ENCODE measurements at regions not wholly inside any gene's neighbourhood (a gene's known extent, or its start where the extent isn't known, plus 50 kb on each side); places are given as distances from the start of the nearest gene placed in this dataset.

- Histone ChIP-seq H4K20me1 (ENCODE audit: control insufficient read depth, insufficient read depth) (no peaks in the 10 kb centered on the region), H3K9ac (ENCODE audit: control insufficient read depth, insufficient read depth, low read length) (no peak overlapping the region), H3K4me3 (no peak overlapping the region), H2AFZ (ENCODE audit: control insufficient read depth, low read depth, low read length) (no peak overlapping the region), H3K36me3 (ENCODE audit: control insufficient read depth in 2 of 2, insufficient read depth in 2 of 2, low read length in 1 of 2) (no peaks in the 10 kb centered on the region), H3K4me2 (ENCODE audit: control insufficient read depth, insufficient read depth) (no peak overlapping the region), H3K27ac (ENCODE audit: control insufficient read depth, insufficient read depth) (no peak overlapping the region), H3K79me2 (ENCODE audit: control insufficient read depth, insufficient read depth, low read length) (no peaks in the 10 kb centered on the region), H3K4me1 (ENCODE audit: control insufficient read depth, insufficient read depth, low read length) (no peaks in the 10 kb centered on the region), H3K9me3 (replicated peaks; ENCODE audit: control insufficient read depth, insufficient read depth, low read length) (no peaks in the 10 kb centered on the region), H3K27me3 (replicated peaks in 1 of 2; ENCODE audit: control insufficient read depth in 2 of 2, insufficient read depth in 2 of 2, low read length in 1 of 2) (no peaks in the 10 kb centered on the region)
- ChIA-PET CTCF (no interaction called here), SMC1A (ENCODE audit: uncharacterized antibody, unreplicated experiment) (interaction anchor here (0.9 to 1.6 kb wide), 2 partner anchors 10 to 55 kb away, joined by 3 read pairs; no protein-coding TSS in a partner anchor), RAD21 (ENCODE audit: unreplicated experiment) (interaction anchor here (1.1 kb wide), 1 partner anchor 189 kb away, joined by 3 read pairs; no protein-coding TSS in a partner anchor), POLR2A (no interaction called here)
- in situ Hi-C loops (cut with MboI): no loop called here
- WGBS (ENCODE audit: insufficient coverage, insufficient replicate concordance, low lambda C conversion rate, missing lambda C conversion rate): 0% methylated on average over 2 of the region's 2 CpGs
- BruUV-seq (replicated peaks): no TSS peak
- intact Hi-C loops (cut with micrococcal nuclease; ENCODE audit: unreplicated experiment): no loop called here
- TF ChIP-seq ZNF217 (IDR thresholded peaks at IDR 0.05): no peak
- no peak for TF ChIP-seq NFYA (IDR thresholded peaks at IDR 0.05; ENCODE audit: borderline replicate concordance, low read depth, low read length)
- no peak for TF ChIP-seq PML (IDR thresholded peaks at IDR 0.05; ENCODE audit: low read length)
- DNase-seq (ENCODE audit: low read depth, low spot score): no peak
- FAIRE-seq: no peak
- ATAC-seq: no peak
Observed at GRCh38 chr7:84837405-84837804, 349.5 kb downstream of the SEMA3D start.

DNA sequence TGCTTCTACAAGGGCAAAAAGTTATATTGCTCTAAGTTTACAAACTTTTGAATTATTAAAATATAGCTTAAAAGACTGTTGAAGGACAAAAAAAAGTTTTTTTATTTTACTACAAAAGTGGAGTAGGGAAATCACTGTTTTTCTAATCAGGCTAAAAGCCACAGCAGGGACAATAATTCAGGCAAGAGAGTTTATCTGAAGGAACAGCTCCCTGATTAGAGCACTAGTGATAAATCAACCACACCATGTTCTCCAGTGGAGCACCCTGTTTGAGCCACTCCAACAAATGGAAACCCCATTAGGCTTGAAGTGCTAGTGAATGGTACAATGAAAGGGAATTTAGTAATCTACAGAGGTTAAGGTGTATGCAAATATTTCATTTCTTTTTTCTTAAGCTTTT, 357.1 kb downstream of the SEMA3D start:
- CTCF ChIA-PET: no interaction called here
- no peak overlapping the region for H3K4me2 ChIP-seq (ENCODE audit: control insufficient read depth, insufficient read depth)
- no peaks in the 10 kb centered on the region for H3K27me3 ChIP-seq (replicated peaks in 1 of 2; ENCODE audit: control insufficient read depth in 2 of 2, insufficient read depth in 2 of 2, low read length in 1 of 2)
- no peaks in the 10 kb centered on the region for H3K4me1 ChIP-seq (ENCODE audit: control insufficient read depth, insufficient read depth, low read length)
- no TSS peak for BruUV-seq (replicated peaks)
- SMC1A ChIA-PET (ENCODE audit: uncharacterized antibody, unreplicated experiment): interaction anchor here (0.5 kb wide), 2 partner anchors 19 to 26 kb away, joined by 3 read pairs; no protein-coding TSS in a partner anchor
- FAIRE-seq (no peak), DNase-seq (ENCODE audit: low read depth, low spot score) (no peak), ATAC-seq (no peak)
- intact Hi-C loops (cut with micrococcal nuclease; ENCODE audit: unreplicated experiment): no loop called here
- H3K36me3 ChIP-seq (ENCODE audit: control insufficient read depth in 2 of 2, insufficient read depth in 2 of 2, low read length in 1 of 2): no peaks in the 10 kb centered on the region
- no peak overlapping the region for H3K9ac ChIP-seq (ENCODE audit: control insufficient read depth, insufficient read depth, low read length)
- TF ChIP-seq E2F8 (IDR thresholded peaks at IDR 0.05; ENCODE audit: low read depth, partially characterized antibody) (no peak), CHD2 (IDR thresholded peaks at IDR 0.05; ENCODE audit: borderline replicate concordance, low read depth, low read length) (no peak), SMAD1 (IDR thresholded peaks at IDR 0.05; ENCODE audit: low read depth, partially characterized antibody) (no peak), KLF5 (IDR thresholded peaks at IDR 0.05; ENCODE audit: partially characterized antibody) (no peak)
- TF ChIP-seq, protein P1, sequence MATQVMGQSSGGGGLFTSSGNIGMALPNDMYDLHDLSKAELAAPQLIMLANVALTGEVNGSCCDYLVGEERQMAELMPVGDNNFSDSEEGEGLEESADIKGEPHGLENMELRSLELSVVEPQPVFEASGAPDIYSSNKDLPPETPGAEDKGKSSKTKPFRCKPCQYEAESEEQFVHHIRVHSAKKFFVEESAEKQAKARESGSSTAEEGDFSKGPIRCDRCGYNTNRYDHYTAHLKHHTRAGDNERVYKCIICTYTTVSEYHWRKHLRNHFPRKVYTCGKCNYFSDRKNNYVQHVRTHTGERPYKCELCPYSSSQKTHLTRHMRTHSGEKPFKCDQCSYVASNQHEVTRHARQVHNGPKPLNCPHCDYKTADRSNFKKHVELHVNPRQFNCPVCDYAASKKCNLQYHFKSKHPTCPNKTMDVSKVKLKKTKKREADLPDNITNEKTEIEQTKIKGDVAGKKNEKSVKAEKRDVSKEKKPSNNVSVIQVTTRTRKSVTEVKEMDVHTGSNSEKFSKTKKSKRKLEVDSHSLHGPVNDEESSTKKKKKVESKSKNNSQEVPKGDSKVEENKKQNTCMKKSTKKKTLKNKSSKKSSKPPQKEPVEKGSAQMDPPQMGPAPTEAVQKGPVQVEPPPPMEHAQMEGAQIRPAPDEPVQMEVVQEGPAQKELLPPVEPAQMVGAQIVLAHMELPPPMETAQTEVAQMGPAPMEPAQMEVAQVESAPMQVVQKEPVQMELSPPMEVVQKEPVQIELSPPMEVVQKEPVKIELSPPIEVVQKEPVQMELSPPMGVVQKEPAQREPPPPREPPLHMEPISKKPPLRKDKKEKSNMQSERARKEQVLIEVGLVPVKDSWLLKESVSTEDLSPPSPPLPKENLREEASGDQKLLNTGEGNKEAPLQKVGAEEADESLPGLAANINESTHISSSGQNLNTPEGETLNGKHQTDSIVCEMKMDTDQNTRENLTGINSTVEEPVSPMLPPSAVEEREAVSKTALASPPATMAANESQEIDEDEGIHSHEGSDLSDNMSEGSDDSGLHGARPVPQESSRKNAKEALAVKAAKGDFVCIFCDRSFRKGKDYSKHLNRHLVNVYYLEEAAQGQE (IDR thresholded peaks at IDR 0.05; ENCODE audit: low read depth, low read length): no peak
- POLR2A ChIA-PET: no interaction called here
- H3K9me3 ChIP-seq (replicated peaks; ENCODE audit: control insufficient read depth, insufficient read depth, low read length): no peaks in the 10 kb centered on the region
- no peaks in the 10 kb centered on the region for H3K79me2 ChIP-seq (ENCODE audit: control insufficient read depth, insufficient read depth, low read length)
- no peak overlapping the region for H3K27ac ChIP-seq (ENCODE audit: control insufficient read depth, insufficient read depth)
- in situ Hi-C loops (cut with MboI): no loop called here
- H4K20me1 ChIP-seq (ENCODE audit: control insufficient read depth, insufficient read depth): no peaks in the 10 kb centered on the region
- H2AFZ ChIP-seq (ENCODE audit: control insufficient read depth, low read depth, low read length): no peak overlapping the region
- RAD21 ChIA-PET (ENCODE audit: unreplicated experiment): no interaction called here
- H3K4me3 ChIP-seq: no peak overlapping the region

Data from GM12878 (cell line).